GM19452 (cell line): ENCODE measurements at regions not wholly inside any gene's neighbourhood (a gene's known extent, or its start where the extent isn't known, plus 50 kb on each side); places are given as distances from the start of the nearest gene placed in this dataset.

ENCODE experiments used
- ATAC-seq: cut with Tn5 transposase; IDR thresholded peaks from one replicate; pipeline ENCODE4 v1.9.1; 2021; ENCODE audit not compliant: unreplicated experiment

DNA sequence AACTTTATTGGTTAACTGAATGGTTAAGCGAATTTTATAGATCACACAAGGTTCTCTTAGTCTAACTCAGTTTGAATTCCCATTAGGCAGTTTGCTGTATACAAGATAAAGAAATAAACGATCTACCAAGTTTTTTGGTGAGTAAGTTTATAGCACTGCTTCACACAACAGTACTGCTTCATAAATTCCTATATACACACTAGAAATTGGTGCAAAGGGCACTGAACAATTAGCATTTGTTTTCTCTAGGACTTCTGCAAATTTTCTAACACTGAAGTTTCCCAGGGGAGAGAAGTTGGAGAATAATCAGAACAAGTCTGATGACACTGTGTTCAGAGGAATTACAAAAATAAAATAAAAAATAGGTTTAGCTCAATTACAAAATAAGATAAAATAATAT, 1138.8 kb upstream of the PCDH9 start:
- no peak for ATAC-seq

DNA sequence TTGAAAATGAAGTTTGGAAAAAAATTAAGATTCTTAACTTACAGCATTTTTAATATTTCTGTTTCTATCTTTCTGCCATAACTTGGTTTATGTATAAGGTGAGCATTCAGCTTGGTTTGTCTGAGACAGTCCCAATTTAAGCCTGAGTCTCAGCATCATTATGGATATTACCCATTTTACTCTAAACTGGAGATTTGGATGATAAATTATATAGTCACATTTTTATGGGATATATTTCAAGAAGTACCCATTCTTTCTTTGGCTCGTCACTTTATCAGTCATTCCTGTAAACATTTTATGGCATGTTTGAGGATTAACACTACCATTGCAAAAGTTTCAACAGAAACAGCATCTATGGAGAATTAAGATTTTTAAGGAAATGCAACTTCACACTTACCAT, 1129.0 kb upstream of the PCDH9 start:
- no peak for ATAC-seq

DNA sequence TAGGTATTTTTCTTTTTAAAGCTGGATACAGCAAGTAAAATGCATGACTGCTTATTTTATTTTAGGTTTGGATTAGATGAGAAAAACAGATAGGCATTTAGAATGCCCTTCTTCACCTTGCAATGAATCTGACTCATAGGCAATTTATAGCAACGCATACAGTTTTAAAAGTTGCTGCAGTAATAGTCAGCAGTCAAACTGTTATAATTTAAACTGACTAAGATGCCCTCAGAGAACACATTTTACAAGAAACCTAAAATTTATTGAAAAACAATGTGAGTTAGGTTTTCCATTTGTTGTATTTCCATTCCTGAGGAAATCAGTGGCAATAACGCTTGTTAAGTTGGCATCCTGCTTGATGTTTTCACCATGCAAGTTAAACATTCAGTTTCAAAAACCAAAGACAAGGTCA, 1128.2 kb upstream of the PCDH9 start:
- no peak for ATAC-seq

- ATAC-seq, result no peak
Observed at GRCh38 chr13:68350554-68350953, 1120.4 kb upstream of the PCDH9 start.

DNA sequence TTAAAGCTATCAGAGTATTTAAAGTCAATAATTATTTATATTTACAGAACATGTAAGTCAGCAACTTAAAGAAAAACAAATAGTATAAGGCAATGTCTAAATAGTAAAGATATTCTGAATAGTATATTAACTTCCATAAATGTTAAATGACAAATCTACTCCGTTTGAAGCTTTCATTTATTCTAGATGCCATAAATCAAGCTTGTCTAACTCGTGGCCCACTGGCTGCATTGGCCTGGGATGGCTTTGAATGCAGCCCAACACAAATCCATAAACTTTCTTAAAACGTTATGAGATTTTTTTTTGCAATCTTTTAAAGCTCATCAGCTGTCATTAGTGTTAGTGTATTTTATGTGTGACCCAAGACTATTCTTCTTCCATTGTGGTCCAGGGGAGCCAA, 1117.1 kb upstream of the PCDH9 start:
- no peak for ATAC-seq

GRCh38 chr13:68345963-68346531, 1115.9 kb upstream of the PCDH9 start:
- no peak for ATAC-seq

DNA sequence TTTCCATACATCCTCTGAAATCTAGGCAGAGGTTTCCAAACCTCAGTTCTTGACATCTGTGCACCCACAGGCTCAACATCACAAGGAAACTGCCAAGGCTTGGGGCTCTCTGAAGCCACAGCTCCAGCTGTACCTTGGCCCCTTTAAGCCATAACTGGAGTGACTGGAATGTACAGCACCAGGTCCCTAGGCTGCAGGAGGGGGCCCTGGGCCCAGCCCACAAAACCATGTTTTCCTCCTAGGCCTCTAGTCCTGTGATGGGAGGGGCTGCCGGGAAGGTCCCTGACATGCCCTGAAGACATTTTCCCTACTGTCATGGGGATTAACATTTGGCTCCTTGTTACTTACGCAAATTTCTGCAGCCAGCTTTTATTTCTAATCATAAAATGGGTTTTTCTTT, 1093.0 kb upstream of the PCDH9 start:
- no peak for ATAC-seq

GRCh38 chr13:68319384-68319783, 1089.2 kb upstream of the PCDH9 start:
- ATAC-seq, result no peak

DNA sequence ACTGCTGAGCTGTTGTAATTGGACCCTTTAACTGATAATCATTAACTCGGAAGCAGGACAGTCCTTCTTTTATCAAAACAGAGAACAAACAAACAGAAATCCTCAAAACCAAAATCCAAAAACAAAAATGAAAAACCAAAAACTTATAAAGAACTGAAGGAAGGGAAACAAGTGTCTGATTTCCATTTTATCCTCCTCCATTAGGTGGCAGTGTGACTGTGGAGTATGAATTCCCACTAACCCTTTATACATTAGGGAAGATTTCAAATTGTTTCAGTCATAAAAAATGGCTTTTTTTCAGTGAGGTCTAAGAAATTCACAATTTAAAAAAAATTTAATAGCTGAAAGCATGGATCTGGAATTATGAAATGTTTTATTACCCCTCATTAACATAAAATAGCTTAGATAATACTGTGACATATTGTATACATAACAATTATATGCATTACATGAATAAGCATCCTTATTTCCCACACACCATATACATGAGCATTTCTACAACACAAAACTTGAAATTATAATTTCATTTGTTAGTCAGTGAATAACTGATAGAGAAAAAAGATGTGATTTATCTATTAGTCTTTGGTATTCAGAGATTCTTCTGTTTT, 1074.3 kb upstream of the PCDH9 start:
- peak; percentile 85 for ATAC-seq

- ATAC-seq, result no peak
Observed at GRCh38 chr13:68293631-68294030, 1063.5 kb upstream of the PCDH9 start.

- ATAC-seq, result no peak
Observed at GRCh38 chr13:68292601-68293000, 1062.5 kb upstream of the PCDH9 start.

- no peak for ATAC-seq
Observed at GRCh38 chr13:68291595-68291994, 1061.5 kb upstream of the PCDH9 start.

DNA sequence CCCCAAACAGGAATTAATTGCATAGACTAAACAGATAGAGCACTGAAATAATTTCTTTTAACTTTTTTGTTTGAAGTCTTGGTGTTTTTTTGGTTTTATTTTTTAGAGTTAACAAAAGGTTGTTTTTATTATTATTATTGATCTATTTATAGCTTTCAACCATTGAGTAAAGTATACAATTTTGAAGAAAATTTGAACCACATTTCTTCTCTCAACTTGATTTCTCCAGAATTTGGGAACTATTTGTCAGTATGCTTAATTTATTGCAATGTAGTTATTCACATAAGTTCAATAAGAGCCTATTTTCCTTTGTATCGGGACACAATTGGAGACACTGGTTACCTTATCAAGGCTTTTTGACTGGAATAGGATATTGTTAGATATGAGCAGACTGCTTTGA, 1045.6 kb upstream of the PCDH9 start:
- ATAC-seq, result no peak

- no peak for ATAC-seq
Observed at GRCh38 chr13:68272652-68273051, 1042.5 kb upstream of the PCDH9 start.

DNA sequence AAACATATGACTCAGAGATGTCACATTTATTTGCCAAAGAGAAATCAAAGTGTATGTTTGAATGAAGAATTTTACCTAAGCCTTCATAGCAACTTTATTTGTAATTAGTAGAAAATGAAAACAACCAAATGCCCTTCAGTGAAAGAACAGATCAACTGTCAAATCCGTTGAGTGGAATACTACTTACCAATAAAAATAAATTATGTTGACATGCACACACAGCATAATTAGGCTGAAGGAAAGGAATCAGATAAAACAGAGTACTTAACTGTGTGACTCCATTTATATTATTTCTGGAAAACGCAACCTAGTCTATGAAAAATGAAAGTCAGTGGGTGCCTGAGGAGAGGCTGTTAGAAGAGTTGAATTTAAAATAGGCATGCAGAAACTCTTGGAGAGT, 1034.6 kb upstream of the PCDH9 start:
- ATAC-seq, result no peak

DNA sequence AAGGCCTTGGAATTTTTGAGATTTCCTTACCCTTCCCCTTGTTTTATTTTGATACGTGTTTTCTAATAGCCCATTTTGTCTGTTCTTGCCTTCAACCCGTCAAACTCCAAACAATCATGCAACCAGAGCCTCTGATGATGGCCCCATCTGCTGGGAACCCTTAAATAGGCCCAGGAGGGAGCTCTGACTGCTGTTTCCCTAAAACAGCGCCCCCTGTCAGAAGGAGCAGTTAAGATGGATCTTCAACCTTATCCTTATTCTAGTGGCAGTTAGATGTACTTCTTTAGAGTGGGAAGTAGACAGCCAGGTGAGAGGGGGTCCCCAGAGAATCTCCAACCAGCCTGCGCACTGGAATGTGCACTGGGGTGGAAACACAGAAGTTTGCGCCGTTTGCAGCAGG, 1031.0 kb upstream of the PCDH9 start:
- ATAC-seq, result no peak

- ATAC-seq, result no peak
Observed at GRCh38 chr13:68257111-68257842, 1027.1 kb upstream of the PCDH9 start.

DNA sequence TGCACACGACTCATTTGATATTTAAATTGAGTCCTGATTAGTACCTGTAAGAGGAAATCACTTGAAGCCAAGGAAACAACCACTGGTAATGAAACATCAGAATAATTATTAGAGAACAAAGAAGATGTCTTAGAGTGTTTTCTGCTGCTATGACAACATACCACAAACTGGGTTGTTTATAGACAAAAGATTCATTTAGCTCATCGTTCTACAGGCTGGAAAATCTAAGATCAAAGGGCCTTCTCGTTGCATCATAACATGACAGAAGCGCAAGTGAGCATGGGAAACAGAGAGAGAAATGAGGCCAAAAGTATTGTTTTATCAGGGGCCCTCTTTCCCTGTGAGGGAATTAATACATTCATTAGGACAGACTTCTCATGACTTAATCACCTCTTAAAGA, 1024.0 kb upstream of the PCDH9 start:
- no peak for ATAC-seq

GRCh38 chr13:68234274-68234673, 1004.1 kb upstream of the PCDH9 start:
- no peak for ATAC-seq

- no peak for ATAC-seq
Observed at GRCh38 chr13:68232351-68233130, 1002.4 kb upstream of the PCDH9 start.

GRCh38 chr13:68214691-68215415, 984.7 kb upstream of the PCDH9 start:
- no peak for ATAC-seq
